SK-N-SH treated with all-trans-retinoic acid at 6 μM for 48 hours (cell line): ENCODE measurements at regions not wholly inside any gene's neighbourhood (a gene's known extent, or its start where the extent isn't known, plus 50 kb on each side); places are given as distances from the start of the nearest gene placed in this dataset.

Source experiments
- CSRNP3 ChIP-seq: fragments of 250-450 bp; sonication (Bioruptor Pico); IDR thresholded peaks from 2 replicates; pipeline ENCODE4 v1.5.1; 2021; ENCODE audit warnings: mild to moderate bottlenecking, moderate library complexity
- ESRRG ChIP-seq: fragments of 250-450 bp; sonication (Bioruptor Pico); IDR thresholded peaks from 2 replicates; pipeline ENCODE4 v1.6.1; 2021; ENCODE audit warnings: mild to moderate bottlenecking
- GLIS3 ChIP-seq: fragments of 250-450 bp; sonication (Bioruptor Pico); IDR thresholded peaks from 2 replicates; pipeline ENCODE4 v1.5.0; 2020; ENCODE audit warnings: mild to moderate bottlenecking, moderate library complexity
- ISL1 ChIP-seq: fragments of 250-450 bp; sonication (Bioruptor Pico); IDR thresholded peaks from 2 replicates; pipeline ENCODE4 v2.1.2; 2022; ENCODE audit warnings: mild to moderate bottlenecking, moderate library complexity
- OSR1 ChIP-seq: fragments of 250-450 bp; sonication (Bioruptor Pico); IDR thresholded peaks from 2 replicates; pipeline ENCODE4 v1.8.0; 2022; ENCODE audit warnings: moderate library complexity, mild to moderate bottlenecking, inconsistent platforms
- PATZ1 ChIP-seq: fragments of 250-450 bp; sonication (Bioruptor Pico); IDR thresholded peaks from 2 replicates; pipeline ENCODE4 v1.8.0; 2020; ENCODE audit warnings: mild to moderate bottlenecking, moderate library complexity, borderline replicate concordance
- RARB ChIP-seq: fragments of 250-450 bp; sonication (Bioruptor Pico); IDR thresholded peaks from 2 replicates; pipeline ENCODE4 v1.8.0; 2021; ENCODE audit warnings: mild to moderate bottlenecking, moderate library complexity
- TCF4 ChIP-seq: fragments of 250-450 bp; sonication (Bioruptor Pico); IDR thresholded peaks from 2 replicates; pipeline ENCODE4 v1.8.0; 2021; ENCODE audit warnings: mild to moderate bottlenecking, moderate library complexity, borderline replicate concordance
- ZFP3 ChIP-seq: fragments of 250-450 bp; sonication (Bioruptor Pico); IDR thresholded peaks from 2 replicates; pipeline ENCODE4 v1.5.0; 2020; ENCODE audit warnings: mild to moderate bottlenecking, moderate library complexity
- ZFP30 ChIP-seq: fragments of 450-650 bp; formaldehyde crosslinking; IDR thresholded peaks from 2 replicates; pipeline ENCODE4 v1.5.0; 2022; ENCODE audit warnings: mild to moderate bottlenecking, moderate library complexity
- ZNF565 ChIP-seq: fragments of 450-650 bp; formaldehyde crosslinking; conservative IDR thresholded peaks from 2 replicates; pipeline ENCODE4 v1.5.0; 2020; ENCODE audit warnings: low read depth, mild to moderate bottlenecking, moderate library complexity
- ZNF70 ChIP-seq: fragments of 450-650 bp; formaldehyde crosslinking; IDR thresholded peaks from 2 replicates; pipeline ENCODE4 v1.5.0; 2020; ENCODE audit warnings: mild to moderate bottlenecking, moderate library complexity
- TF ChIP-seq, protein P1 (sequence below): fragments of 250-450 bp; sonication (Bioruptor Pico); IDR thresholded peaks from 2 replicates; pipeline ENCODE4 v1.5.1; 2020; ENCODE audit warnings: low read depth, mild to moderate bottlenecking, moderate library complexity

DNA sequence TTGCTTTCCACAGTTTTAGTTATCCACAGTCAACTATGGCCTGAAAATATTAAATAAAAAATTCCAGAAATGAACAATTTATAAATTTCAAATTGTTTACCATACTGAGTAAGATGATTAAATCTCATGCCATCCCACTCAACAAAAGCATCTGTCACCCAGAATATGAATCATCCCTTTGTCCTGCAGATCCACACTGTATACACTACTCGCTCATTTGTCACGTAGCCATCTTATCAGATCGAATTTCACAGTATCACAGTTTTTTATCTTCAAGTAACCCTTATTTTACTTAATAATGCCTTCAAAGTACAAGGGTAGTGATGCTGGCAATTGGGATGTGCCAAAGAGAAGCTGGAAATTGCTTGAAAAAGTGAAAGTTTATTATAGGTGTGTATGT is 291.8 kb upstream of the LRATD1 start:
- TF ChIP-seq OSR1, result no peak
- TF ChIP-seq RARB (CRISPR knock-in tag), result no peak
- TF ChIP-seq, protein P1, sequence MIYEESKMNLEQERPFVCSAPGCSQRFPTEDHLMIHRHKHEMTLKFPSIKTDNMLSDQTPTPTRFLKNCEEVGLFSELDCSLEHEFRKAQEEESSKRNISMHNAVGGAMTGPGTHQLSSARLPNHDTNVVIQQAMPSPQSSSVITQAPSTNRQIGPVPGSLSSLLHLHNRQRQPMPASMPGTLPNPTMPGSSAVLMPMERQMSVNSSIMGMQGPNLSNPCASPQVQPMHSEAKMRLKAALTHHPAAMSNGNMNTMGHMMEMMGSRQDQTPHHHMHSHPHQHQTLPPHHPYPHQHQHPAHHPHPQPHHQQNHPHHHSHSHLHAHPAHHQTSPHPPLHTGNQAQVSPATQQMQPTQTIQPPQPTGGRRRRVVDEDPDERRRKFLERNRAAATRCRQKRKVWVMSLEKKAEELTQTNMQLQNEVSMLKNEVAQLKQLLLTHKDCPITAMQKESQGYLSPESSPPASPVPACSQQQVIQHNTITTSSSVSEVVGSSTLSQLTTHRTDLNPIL (CRISPR knock-in tag), result no peak
- TF ChIP-seq ISL1, result no peak
- no peak for TF ChIP-seq PATZ1 (CRISPR knock-in tag)
- no peak for TF ChIP-seq ZFP3 (CRISPR knock-in tag)
- no peak for TF ChIP-seq CSRNP3 (CRISPR knock-in tag)
- TF ChIP-seq ESRRG (CRISPR knock-in tag), result no peak
- TF ChIP-seq TCF4 (CRISPR knock-in tag), result no peak
- TF ChIP-seq ZNF70 (CRISPR knock-in tag), result no peak
- no peak for TF ChIP-seq ZNF565
- TF ChIP-seq ZFP30 (CRISPR knock-in tag), result no peak
- TF ChIP-seq GLIS3, result no peak
